Mammary epithelial cell (primary cell): ENCODE measurements at regions not wholly inside any gene's neighbourhood (a gene's known extent, or its start where the extent isn't known, plus 50 kb on each side); places are given as distances from the start of the nearest gene placed in this dataset.

Source experiments
- EZH2 ChIP-seq: IDR thresholded peaks from 2 replicates; pipeline ENCODE4 v1.6.1; 2012; ENCODE audit warnings: low read length, inconsistent platforms, borderline replicate concordance
- TF ChIP-seq, protein P1 (sequence below), 2 donors: IDR thresholded peaks in 1 of 2; conservative IDR thresholded peaks in 1 of 2; 2 replicates each; pipeline ENCODE4 v1.5.1; 2011 to 2012; ENCODE audit warnings: inconsistent platforms in 2 of 2, low read length in 2 of 2, mild to moderate bottlenecking in 2 of 2, control low read depth in 1 of 2, low read depth in 1 of 2; ENCODE audit not compliant: insufficient read depth in 1 of 2; ENCODE audit errors: extremely low read depth in 1 of 2

- TF ChIP-seq, protein P1, sequence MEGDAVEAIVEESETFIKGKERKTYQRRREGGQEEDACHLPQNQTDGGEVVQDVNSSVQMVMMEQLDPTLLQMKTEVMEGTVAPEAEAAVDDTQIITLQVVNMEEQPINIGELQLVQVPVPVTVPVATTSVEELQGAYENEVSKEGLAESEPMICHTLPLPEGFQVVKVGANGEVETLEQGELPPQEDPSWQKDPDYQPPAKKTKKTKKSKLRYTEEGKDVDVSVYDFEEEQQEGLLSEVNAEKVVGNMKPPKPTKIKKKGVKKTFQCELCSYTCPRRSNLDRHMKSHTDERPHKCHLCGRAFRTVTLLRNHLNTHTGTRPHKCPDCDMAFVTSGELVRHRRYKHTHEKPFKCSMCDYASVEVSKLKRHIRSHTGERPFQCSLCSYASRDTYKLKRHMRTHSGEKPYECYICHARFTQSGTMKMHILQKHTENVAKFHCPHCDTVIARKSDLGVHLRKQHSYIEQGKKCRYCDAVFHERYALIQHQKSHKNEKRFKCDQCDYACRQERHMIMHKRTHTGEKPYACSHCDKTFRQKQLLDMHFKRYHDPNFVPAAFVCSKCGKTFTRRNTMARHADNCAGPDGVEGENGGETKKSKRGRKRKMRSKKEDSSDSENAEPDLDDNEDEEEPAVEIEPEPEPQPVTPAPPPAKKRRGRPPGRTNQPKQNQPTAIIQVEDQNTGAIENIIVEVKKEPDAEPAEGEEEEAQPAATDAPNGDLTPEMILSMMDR (conservative IDR thresholded peaks at IDR 0.05 in 1 of 2, IDR thresholded peaks at IDR 0.05 in 1 of 2; ENCODE audit: extremely low read depth in 1 of 2, insufficient read depth in 1 of 2, low read depth in 1 of 2, low read length in 2 of 2) = no peak
- TF ChIP-seq EZH2 = no peak
Observed at GRCh38 chr10:1963341-1963740, 226.0 kb upstream of the ADARB2 start.
